HEK293 (cell line): ENCODE measurements at regions not wholly inside any gene's neighbourhood (a gene's known extent, or its start where the extent isn't known, plus 50 kb on each side); places are given as distances from the start of the nearest gene placed in this dataset.
"Not testable (repeated sequence)": the region's sequence is repeated elsewhere in the genome, so short reads cannot be mapped to it uniquely, and the experiment has no call there.

Experiments used
- CTCF ChIA-PET: fragments of 350-600 bp; formaldehyde crosslinking; extraction: SDS; loops from one replicate; lab custom pipeline; 2021; ENCODE audit warnings: antibody characterized with exemption; lab: Yijun Ruan, JAX
- POLR2A ChIA-PET: fragments of 300-600 bp; formaldehyde crosslinking; extraction: SDS; loops from one replicate; lab custom pipeline; 2020; ENCODE audit warnings: antibody characterized with exemption, inconsistent platforms; lab: Yijun Ruan, JAX
- H3K27ac ChIP-seq: fragments of 200-500 bp; sonication (Bioruptor generic); 2 replicates; pipeline ENCODE4 v1.5.1; 2014; ENCODE audit warnings: low read depth, low read length, control low read depth, inconsistent platforms; ENCODE audit errors: extremely low read depth
- H3K36me3 ChIP-seq, 2 experiments: fragments of 200-500 bp in 1 of 2; sonication (Bioruptor generic) in 1 of 2; 1 replicate in 1 of 2; 2 replicates in 1 of 2; pipeline ENCODE4 v1.5.1; 2014 to 2017; ENCODE audit warnings: inconsistent platforms in 2 of 2, low read length in 2 of 2; ENCODE audit not compliant: control insufficient read depth in 2 of 2, insufficient read depth in 1 of 2
- H3K4me1 ChIP-seq: fragments of 200-500 bp; sonication (Bioruptor generic); 2 replicates; pipeline ENCODE4 v1.5.1; 2014; ENCODE audit warnings: mild to moderate bottlenecking, low read length, inconsistent platforms; ENCODE audit not compliant: control insufficient read depth, insufficient read depth
- H3K4me3 ChIP-seq: 2 replicates; pipeline ENCODE4 v1.5.1; 2011; ENCODE audit warnings: low read depth, mild to moderate bottlenecking, control low read depth, low read length, moderate library complexity
- H3K9me3 ChIP-seq: fragments of 200-500 bp; sonication (Bioruptor generic); 2 replicates; pipeline ENCODE4 v1.5.1; 2014; ENCODE audit warnings: low read depth, low read length, inconsistent platforms; ENCODE audit not compliant: control insufficient read depth, insufficient read depth
- BCL11A ChIP-seq: fragments of 450-650 bp; formaldehyde crosslinking; IDR thresholded peaks from 2 replicates; pipeline ENCODE4 v1.5.1; 2016; ENCODE audit warnings: low read depth, missing biosample characterization, missing genetic modification characterization
- GLI4 ChIP-seq: fragments of 450-650 bp; formaldehyde crosslinking; IDR thresholded peaks from 2 replicates; pipeline ENCODE4 v1.5.1; 2016; ENCODE audit warnings: missing biosample characterization, missing genetic modification characterization
- KLF1 ChIP-seq: fragments of 450-650 bp; formaldehyde crosslinking; IDR thresholded peaks from 2 replicates; pipeline ENCODE4 v1.5.1; 2016; ENCODE audit warnings: missing biosample characterization, missing genetic modification characterization
- KLF10 ChIP-seq: fragments of 450-650 bp; IDR thresholded peaks from 2 replicates; pipeline ENCODE4 v1.5.1; 2018; ENCODE audit warnings: missing biosample characterization, mild to moderate bottlenecking, missing genetic modification characterization
- KLF7 ChIP-seq: fragments of 450-650 bp; formaldehyde crosslinking; IDR thresholded peaks from 2 replicates; pipeline ENCODE4 v1.5.1; 2016; ENCODE audit warnings: missing biosample characterization, missing genetic modification characterization, borderline replicate concordance
- MZF1 ChIP-seq: fragments of 450-650 bp; formaldehyde crosslinking; IDR thresholded peaks from 2 replicates; pipeline ENCODE4 v1.5.1; 2017; ENCODE audit warnings: missing biosample characterization, missing genetic modification characterization, borderline replicate concordance
- OSR2 ChIP-seq: fragments of 450-650 bp; formaldehyde crosslinking; IDR thresholded peaks from 2 replicates; pipeline ENCODE4 v1.5.1; 2016; ENCODE audit warnings: missing biosample characterization, missing genetic modification characterization
- RBAK ChIP-seq: fragments of 450-650 bp; formaldehyde crosslinking; IDR thresholded peaks from 2 replicates; pipeline ENCODE4 v1.5.1; 2016; ENCODE audit warnings: missing biosample characterization, missing genetic modification characterization
- ZFP3 ChIP-seq: fragments of 450-650 bp; formaldehyde crosslinking; IDR thresholded peaks from 2 replicates; pipeline ENCODE4 v1.5.1; 2016; ENCODE audit warnings: low read depth, missing biosample characterization, missing genetic modification characterization
- ZFP41 ChIP-seq: fragments of 450-650 bp; formaldehyde crosslinking; IDR thresholded peaks from 2 replicates; pipeline ENCODE4 v1.5.1; 2016; ENCODE audit warnings: missing biosample characterization, missing genetic modification characterization, borderline replicate concordance
- ZNF133 ChIP-seq: fragments of 450-650 bp; formaldehyde crosslinking; IDR thresholded peaks from 2 replicates; pipeline ENCODE4 v1.5.1; 2016; ENCODE audit warnings: missing biosample characterization, missing genetic modification characterization
- ZNF157 ChIP-seq: fragments of 450-650 bp; formaldehyde crosslinking; IDR thresholded peaks from 2 replicates; pipeline ENCODE4 v1.5.1; 2016; ENCODE audit warnings: missing biosample characterization, missing genetic modification characterization
- ZNF24 ChIP-seq: fragments of 450-650 bp; formaldehyde crosslinking; IDR thresholded peaks from 2 replicates; pipeline ENCODE4 v1.5.1; 2016; ENCODE audit warnings: missing biosample characterization, missing genetic modification characterization
- ZNF350 ChIP-seq: fragments of 450-650 bp; formaldehyde crosslinking; IDR thresholded peaks from 2 replicates; pipeline ENCODE4 v1.5.0; 2017; ENCODE audit warnings: missing biosample characterization, mild to moderate bottlenecking, missing genetic modification characterization
- ZNF354C ChIP-seq: fragments of 450-650 bp; formaldehyde crosslinking; IDR thresholded peaks from 2 replicates; pipeline ENCODE4 v1.5.1; 2016; ENCODE audit warnings: missing biosample characterization, missing genetic modification characterization, low read depth, borderline replicate concordance
- ZNF37A ChIP-seq: fragments of 450-650 bp; IDR thresholded peaks from 2 replicates; pipeline ENCODE4 v1.5.1; 2018; ENCODE audit warnings: missing biosample characterization, missing genetic modification characterization
- ZNF585B ChIP-seq: fragments of 450-650 bp; formaldehyde crosslinking; IDR thresholded peaks from 2 replicates; pipeline ENCODE4 v1.5.1; 2016; ENCODE audit warnings: missing biosample characterization, missing genetic modification characterization
- ZNF610 ChIP-seq: fragments of 450-650 bp; formaldehyde crosslinking; IDR thresholded peaks from 2 replicates; pipeline ENCODE4 v1.5.1; 2016; ENCODE audit warnings: missing biosample characterization, missing genetic modification characterization, borderline replicate concordance
- ZNF843 ChIP-seq: fragments of 450-650 bp; formaldehyde crosslinking; IDR thresholded peaks from 2 replicates; pipeline ENCODE4 v1.5.1; 2016; ENCODE audit warnings: missing biosample characterization, missing genetic modification characterization
- TF ChIP-seq, protein P1 (sequence below): fragments of 450-650 bp; formaldehyde crosslinking; IDR thresholded peaks from 2 replicates; pipeline ENCODE4 v1.5.1; 2016; ENCODE audit warnings: missing biosample characterization, missing genetic modification characterization, low read depth
- TF ChIP-seq, protein P2 (sequence below): fragments of 450-650 bp; formaldehyde crosslinking; IDR thresholded peaks from 2 replicates; pipeline ENCODE4 v1.5.1; 2017; ENCODE audit warnings: missing biosample characterization, missing genetic modification characterization
- TF ChIP-seq, protein P3 (sequence below): fragments of 450-650 bp; formaldehyde crosslinking; IDR thresholded peaks from 2 replicates; pipeline ENCODE4 v1.5.1; 2016; ENCODE audit warnings: missing biosample characterization, missing genetic modification characterization
- TF ChIP-seq, protein P4 (sequence below): fragments of 450-650 bp; formaldehyde crosslinking; IDR thresholded peaks from 2 replicates; pipeline ENCODE4; 2016; ENCODE audit warnings: missing biosample characterization, missing genetic modification characterization

DNA sequence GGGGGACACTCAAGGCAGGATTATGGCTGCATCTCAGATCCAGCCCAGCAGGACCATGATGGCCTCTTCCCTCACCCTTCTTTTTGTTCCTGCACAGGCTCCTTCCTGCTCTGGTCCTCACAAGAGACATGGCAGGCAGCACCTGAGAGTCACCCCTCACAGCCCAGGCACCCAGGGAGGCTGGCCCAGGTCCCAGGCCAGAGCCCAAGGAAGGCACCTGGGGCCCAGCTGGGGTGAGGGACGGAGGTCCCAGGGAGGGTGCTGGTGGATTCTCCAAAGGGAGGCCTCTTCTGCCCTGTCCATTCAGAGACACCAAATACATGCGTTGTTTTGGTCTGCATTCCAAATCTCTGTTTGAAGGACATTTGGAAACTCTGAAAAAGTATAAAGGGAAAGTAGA lies 285.4 kb upstream of the HS6ST1 start (continued):
- TF ChIP-seq, protein P1, sequence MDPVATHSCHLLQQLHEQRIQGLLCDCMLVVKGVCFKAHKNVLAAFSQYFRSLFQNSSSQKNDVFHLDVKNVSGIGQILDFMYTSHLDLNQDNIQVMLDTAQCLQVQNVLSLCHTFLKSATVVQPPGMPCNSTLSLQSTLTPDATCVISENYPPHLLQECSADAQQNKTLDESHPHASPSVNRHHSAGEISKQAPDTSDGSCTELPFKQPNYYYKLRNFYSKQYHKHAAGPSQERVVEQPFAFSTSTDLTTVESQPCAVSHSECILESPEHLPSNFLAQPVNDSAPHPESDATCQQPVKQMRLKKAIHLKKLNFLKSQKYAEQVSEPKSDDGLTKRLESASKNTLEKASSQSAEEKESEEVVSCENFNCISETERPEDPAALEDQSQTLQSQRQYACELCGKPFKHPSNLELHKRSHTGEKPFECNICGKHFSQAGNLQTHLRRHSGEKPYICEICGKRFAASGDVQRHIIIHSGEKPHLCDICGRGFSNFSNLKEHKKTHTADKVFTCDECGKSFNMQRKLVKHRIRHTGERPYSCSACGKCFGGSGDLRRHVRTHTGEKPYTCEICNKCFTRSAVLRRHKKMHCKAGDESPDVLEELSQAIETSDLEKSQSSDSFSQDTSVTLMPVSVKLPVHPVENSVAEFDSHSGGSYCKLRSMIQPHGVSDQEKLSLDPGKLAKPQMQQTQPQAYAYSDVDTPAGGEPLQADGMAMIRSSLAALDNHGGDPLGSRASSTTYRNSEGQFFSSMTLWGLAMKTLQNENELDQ (tag by site-specific recombination) = no peak
- TF ChIP-seq ZNF585B (tag by site-specific recombination) = no peak
- TF ChIP-seq OSR2 (tag by site-specific recombination) = no peak
- no peak for TF ChIP-seq ZNF157 (tag by site-specific recombination)
- TF ChIP-seq, all 188 proteins: peak for 0

DNA sequence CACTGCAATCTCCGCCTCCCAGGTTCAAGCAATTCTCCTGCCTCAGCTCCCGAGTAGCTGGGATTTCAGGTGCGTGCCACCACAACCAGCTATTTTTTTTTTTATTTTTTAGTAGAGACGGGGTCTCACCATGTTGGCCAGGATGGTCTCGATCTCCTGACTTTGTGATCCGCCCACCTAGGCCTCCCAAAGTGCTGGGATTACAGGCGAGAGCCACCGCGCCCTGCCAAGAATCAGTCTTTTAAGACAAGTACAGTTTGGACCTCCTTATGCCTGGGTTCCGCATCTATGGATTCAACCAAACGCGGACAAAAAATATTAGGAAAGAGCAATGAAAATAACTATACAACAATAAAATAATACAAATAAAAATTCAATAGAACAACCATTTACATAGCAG lies 285.9 kb upstream of the HS6ST1 start:
- H3K9me3 ChIP-seq, H3K4me1 ChIP-seq, H3K27ac ChIP-seq, POLR2A ChIA-PET, H3K4me3 ChIP-seq, H3K36me3 ChIP-seq: not testable (repeated sequence)
- CTCF ChIA-PET = interaction anchor here (0.6 kb wide), 1 partner anchor 1715 kb away, joined by 4 read pairs; no protein-coding TSS in a partner anchor

DNA sequence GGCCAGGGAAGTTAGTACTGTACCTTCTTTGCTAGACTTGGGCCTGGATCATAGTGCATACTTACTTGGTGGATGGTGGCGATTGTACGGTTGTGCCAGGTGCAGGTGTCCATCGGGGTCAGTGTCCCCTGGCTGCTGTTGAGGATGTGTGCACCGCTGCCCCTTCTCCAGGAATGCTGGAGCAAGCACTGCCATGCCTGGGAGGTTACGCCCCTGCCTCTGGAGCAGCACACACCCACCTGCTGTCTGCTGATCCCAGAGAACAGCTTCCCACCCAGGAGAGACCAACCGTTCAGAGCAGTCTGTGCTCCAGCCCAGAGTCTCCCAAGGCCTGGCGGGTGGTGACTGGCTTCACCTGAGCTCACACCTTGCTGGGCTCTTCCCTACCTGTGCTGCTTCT lies 286.8 kb upstream of the HS6ST1 start:
- no peaks in the 10 kb centered on the region for H3K36me3 ChIP-seq
- no peaks in the 10 kb centered on the region for H3K9me3 ChIP-seq
- CTCF ChIA-PET = no interaction called here
- H3K4me1 ChIP-seq = no peaks in the 10 kb centered on the region
- no peak overlapping the region for H3K4me3 ChIP-seq
- TF ChIP-seq KLF7 (tag by site-specific recombination) = no peak
- H3K27ac ChIP-seq = no peak overlapping the region
- POLR2A ChIA-PET = no interaction called here

DNA sequence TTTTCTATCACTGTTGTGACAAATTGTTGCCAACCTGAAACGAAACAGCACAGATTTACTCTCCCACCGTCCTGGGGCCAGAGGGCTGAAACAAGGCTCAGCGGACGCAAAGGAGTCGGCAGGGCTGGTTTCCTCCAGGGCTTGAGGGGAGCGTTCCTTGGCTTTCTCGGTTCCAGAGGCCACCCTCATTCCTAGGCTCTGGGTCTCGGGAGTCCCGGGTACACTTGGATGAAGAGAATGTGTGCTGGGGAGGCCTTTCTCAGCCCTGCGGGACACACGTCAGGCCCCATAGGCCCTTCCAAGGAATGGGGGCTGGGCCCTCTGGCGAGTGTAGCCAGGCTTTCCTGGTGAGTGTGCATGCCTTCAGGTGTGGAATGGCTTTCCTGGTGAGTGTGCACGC lies 287.3 kb upstream of the HS6ST1 start:
- Histone ChIP-seq H3K4me3 (no peak overlapping the region), H3K4me1 (no peaks in the 10 kb centered on the region), H3K9me3 (no peaks in the 10 kb centered on the region), H3K27ac (no peak overlapping the region)
- CTCF ChIA-PET = no interaction called here
- POLR2A ChIA-PET = no interaction called here
- TF ChIP-seq MZF1 (tag by site-specific recombination) (no peak), ZNF610 (tag by site-specific recombination) (no peak), ZNF350 (tag by site-specific recombination) (no peak), ZNF133 (tag by site-specific recombination) (no peak), GLI4 (no peak), ZFP3 (tag by site-specific recombination) (no peak), ZNF24 (no peak), ZNF354C (tag by site-specific recombination) (no peak), KLF1 (no peak), RBAK (tag by site-specific recombination) (no peak), BCL11A (tag by site-specific recombination) (no peak), ZFP41 (tag by site-specific recombination) (no peak), ZNF843 (tag by site-specific recombination) (no peak), ZNF37A (tag by site-specific recombination) (no peak), KLF10 (tag by site-specific recombination) (no peak)
- TF ChIP-seq, protein P2, sequence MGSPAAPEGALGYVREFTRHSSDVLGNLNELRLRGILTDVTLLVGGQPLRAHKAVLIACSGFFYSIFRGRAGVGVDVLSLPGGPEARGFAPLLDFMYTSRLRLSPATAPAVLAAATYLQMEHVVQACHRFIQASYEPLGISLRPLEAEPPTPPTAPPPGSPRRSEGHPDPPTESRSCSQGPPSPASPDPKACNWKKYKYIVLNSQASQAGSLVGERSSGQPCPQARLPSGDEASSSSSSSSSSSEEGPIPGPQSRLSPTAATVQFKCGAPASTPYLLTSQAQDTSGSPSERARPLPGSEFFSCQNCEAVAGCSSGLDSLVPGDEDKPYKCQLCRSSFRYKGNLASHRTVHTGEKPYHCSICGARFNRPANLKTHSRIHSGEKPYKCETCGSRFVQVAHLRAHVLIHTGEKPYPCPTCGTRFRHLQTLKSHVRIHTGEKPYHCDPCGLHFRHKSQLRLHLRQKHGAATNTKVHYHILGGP (tag by site-specific recombination) = no peak
- TF ChIP-seq, protein P3, sequence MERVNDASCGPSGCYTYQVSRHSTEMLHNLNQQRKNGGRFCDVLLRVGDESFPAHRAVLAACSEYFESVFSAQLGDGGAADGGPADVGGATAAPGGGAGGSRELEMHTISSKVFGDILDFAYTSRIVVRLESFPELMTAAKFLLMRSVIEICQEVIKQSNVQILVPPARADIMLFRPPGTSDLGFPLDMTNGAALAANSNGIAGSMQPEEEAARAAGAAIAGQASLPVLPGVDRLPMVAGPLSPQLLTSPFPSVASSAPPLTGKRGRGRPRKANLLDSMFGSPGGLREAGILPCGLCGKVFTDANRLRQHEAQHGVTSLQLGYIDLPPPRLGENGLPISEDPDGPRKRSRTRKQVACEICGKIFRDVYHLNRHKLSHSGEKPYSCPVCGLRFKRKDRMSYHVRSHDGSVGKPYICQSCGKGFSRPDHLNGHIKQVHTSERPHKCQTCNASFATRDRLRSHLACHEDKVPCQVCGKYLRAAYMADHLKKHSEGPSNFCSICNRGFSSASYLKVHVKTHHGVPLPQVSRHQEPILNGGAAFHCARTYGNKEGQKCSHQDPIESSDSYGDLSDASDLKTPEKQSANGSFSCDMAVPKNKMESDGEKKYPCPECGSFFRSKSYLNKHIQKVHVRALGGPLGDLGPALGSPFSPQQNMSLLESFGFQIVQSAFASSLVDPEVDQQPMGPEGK = no peak
- TF ChIP-seq, protein P4, sequence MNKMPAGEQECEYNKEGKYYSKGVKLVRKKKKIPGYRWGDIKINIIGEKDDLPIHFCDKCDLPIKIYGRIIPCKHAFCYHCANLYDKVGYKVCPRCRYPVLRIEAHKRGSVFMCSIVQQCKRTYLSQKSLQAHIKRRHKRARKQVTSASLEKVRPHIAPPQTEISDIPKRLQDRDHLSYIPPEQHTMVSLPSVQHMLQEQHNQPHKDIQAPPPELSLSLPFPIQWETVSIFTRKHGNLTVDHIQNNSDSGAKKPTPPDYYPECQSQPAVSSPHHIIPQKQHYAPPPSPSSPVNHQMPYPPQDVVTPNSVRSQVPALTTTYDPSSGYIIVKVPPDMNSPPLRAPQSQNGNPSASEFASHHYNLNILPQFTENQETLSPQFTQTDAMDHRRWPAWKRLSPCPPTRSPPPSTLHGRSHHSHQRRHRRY (tag by site-specific recombination) = no peak
- TF ChIP-seq, all 188 proteins: peak for 0
- no peaks in the 10 kb centered on the region for H3K36me3 ChIP-seq
